GM21367 (cell line): ENCODE measurements at regions not wholly inside any gene's neighbourhood (a gene's known extent, or its start where the extent isn't known, plus 50 kb on each side); places are given as distances from the start of the nearest gene placed in this dataset.
A peak's percentile ranks its signal among the peaks of the same experiment; 100 is the strongest.
"Not testable (repeated sequence)": the region's sequence is repeated elsewhere in the genome, so short reads cannot be mapped to it uniquely, and the experiment has no call there.

ENCODE experiments used
- ATAC-seq: cut with Tn5 transposase; IDR thresholded peaks from one replicate; pipeline ENCODE4 v1.9.1; 2021; ENCODE audit not compliant: unreplicated experiment

GRCh38 chr1:99062192-99062591 is 57.5 kb upstream of the PLPPR5 start:
- ATAC-seq = no peak

DNA sequence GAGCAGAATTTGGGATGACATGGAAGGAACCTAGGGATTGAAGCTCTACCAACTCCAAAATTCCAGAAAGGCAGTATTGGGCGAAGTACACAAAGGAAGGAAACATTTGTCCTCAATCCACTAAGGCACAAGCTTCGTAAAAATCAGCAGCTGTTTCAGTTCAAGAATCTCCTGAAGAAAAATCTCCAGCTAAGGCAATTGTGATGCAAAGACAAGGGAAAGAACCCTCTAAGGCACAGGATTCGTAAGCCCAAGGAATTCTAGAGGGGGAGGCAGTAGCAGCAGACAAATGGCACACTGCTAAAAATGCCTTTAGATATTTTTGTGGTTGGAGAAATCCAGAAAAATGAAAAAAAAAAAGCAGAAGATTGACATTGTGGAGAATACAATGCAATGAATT is 64.5 kb upstream of the PLPPR5 start:
- ATAC-seq = no peak

DNA sequence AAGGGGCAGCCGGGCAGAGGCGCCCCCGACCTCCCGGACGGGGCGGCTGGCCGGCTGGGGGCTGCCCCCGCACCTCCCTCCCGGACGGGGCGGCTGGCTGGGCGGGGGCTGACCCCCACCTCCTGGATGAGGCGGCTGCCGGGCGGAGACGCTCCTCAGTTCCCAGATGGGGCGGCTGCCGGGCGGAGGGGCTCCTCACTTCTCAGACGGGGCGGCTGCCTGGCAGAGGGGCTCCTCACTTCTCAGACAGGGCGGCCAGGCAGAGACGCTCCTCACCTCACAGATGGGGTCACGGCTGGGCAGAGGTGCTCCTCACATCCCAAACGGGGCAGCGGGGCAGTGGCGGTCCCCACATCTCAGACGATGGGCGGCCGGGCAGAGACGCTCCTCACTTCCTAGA is 73.9 kb upstream of the PLPPR5 start:
- ATAC-seq = not testable (repeated sequence)

DNA sequence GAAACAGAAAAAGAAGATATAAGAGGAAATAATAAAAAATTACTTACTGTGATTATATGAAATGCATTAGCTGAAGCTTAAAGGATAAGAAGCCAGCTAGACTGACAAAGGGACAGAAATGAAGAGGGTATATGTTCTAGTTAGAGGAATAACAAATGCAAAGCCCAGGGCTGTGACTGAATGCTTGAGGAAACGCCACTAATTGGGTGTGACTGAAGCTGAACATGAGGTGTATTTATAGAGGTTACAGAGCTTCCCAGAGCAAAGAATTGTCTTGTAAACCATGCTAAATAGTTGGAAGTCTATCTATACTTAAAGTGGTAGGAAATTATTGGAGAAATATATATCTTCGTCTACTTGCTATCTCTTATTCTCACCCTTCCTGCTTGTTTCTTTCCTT is 77.7 kb upstream of the PLPPR5 start:
- no peak for ATAC-seq

- ATAC-seq = no peak
Measured at GRCh38 chr1:99083338-99083737, 78.7 kb upstream of the PLPPR5 start.

GRCh38 chr1:99084562-99084961 is 79.9 kb upstream of the PLPPR5 start:
- peak; percentile 63 for ATAC-seq

- no peak for ATAC-seq
Measured at GRCh38 chr1:99086057-99086456, 81.4 kb upstream of the PLPPR5 start.

GRCh38 chr1:99098589-99098988 is 93.9 kb upstream of the PLPPR5 start:
- no peak for ATAC-seq

- ATAC-seq = no peak
Measured at GRCh38 chr1:99106274-99106673, 101.6 kb upstream of the PLPPR5 start.

DNA sequence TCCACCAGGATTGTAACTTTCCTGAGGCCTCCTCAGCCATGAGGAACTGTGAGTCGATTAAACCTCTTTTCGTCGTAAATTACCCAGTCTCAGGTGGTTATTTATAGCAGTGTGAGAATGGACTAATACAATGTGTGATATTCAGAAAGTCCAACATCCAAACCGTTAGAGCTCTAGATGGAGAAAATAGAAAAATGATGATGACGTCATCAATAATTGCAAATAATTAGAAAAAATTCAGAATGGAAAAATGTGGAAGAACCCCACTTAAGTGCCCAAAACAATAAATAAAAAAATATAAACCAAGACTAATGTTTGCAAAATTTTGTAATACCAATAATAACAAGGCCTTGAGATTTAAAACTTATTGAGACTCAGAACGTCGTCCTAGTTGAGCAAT is 103.0 kb upstream of the PLPPR5 start:
- ATAC-seq = no peak

DNA sequence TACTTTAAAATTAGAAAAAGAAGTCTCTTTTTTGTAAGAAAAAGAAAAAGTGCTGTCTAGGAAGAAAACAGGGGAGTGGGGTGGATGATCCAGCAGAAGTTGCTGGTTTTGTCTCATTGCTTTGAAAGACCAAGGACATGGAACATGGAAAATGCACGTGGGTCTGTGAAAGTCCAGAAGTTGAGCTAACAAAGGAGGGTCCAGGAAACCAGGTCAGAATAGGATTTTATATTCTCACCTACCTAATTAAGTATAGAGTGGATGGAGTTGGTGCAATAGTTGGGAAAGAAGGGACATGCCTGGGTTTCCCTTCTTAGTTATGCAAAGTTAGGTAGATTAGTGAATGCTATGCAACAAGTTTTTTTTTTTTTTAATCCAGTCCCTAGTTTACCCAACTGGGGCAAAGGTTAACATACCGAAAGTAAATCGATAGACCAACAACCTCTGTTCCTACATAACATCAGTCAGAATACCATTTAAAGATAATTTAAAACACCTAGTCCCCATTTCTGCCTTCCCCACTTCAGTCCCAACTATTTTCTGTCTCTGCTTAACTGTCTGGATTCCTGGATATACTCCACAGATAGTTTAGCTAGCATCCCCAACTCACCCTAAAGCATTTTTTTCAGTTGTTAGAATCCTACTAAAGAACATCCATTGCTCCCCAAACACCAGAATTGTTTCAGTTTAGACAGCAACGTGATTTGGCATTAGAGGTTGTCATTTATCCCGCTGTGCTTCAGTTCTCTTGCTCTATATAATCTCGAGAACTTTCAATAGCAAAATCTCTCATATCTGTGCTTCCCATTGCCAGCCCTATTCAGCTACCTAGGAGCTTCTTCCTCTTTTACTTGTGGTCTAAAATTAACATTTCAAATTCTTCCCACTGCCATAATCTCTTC is 105.7 kb upstream of the PLPPR5 start:
- ATAC-seq = no peak

DNA sequence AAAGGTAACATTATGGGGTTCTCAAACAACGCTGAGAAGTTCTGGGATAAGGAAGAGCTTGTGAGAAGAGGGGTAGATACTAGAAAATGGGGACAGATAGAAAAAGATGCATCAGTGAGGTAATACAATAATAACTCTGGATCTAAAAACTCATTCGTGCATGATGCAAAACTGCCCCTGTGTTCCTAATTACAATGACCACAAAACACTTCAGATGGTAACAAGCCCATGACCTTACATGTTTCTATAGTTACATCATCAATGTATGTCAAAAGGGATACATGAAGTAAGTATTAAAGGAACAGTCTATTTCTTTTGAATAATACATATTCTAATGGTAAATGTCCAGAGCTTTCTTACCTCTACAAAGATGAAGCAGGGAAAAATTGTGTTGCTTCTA is 110.6 kb upstream of the PLPPR5 start:
- no peak for ATAC-seq

DNA sequence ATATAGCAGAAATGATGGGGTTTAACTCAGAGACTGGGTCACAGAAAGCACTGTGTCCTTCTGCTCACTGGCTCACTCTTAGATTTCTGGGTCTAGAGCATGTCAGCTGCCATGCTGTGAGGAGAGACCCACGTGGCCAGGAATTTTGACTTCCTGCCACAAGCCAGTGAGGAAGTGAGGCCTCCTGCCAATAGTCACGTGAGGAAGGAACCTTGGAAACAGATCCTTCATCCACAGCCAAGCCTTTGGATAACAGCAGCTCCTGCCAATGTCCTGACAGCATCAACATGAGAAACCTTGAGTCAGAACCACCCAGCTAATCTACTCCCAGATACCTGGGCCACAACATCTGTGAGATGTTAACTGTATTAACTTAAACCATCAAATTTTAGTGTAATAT is 114.5 kb upstream of the PLPPR5 start:
- ATAC-seq = no peak

DNA sequence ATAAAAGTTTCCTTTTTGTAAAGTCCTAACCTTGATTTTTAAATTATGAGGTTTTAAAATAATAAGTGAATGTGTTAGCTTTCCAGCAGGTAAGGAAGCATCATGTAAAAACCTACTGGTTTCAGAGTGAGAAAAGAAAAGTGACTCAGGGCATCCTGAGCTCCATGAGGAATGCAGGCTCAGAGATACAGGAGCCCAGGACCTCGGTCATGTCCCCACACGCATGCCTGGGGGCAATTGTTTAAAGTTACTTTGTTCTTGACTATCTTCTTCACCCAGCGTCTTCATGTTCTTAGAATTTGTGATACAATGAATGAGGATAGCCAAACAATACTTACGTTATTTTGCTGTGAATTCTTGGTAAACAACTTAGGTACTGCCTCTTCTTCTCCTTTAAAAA is 117.4 kb upstream of the PLPPR5 start:
- no peak for ATAC-seq

GRCh38 chr1:99123936-99124335 is 119.3 kb upstream of the PLPPR5 start:
- ATAC-seq = no peak

GRCh38 chr1:99131546-99131945 is 126.9 kb upstream of the PLPPR5 start:
- ATAC-seq = no peak

GRCh38 chr1:99133756-99134500 is 129.3 kb upstream of the PLPPR5 start:
- ATAC-seq = no peak

GRCh38 chr1:99137554-99138206 is 126.6 kb upstream of the PLPPR4 start:
- no peak for ATAC-seq

DNA sequence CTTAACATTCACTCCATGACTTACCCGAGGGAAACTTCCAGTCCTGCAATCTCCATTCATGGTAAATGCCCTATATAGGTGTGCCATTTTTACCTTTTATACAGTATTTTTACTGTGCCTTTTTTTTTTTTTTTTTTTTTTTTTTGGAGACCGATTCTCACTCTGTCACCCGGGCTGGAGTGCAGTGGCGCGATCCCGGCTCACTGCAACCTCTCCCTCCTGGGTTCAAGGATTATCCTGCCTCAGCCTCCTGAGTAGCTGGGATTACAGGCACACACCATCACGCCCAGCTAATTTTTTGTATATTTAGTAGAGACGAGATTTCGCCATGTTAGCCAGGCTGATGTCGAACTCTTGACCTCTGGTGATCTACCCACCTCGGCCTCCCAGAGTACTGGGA is 124.4 kb upstream of the PLPPR4 start:
- ATAC-seq = no peak

DNA sequence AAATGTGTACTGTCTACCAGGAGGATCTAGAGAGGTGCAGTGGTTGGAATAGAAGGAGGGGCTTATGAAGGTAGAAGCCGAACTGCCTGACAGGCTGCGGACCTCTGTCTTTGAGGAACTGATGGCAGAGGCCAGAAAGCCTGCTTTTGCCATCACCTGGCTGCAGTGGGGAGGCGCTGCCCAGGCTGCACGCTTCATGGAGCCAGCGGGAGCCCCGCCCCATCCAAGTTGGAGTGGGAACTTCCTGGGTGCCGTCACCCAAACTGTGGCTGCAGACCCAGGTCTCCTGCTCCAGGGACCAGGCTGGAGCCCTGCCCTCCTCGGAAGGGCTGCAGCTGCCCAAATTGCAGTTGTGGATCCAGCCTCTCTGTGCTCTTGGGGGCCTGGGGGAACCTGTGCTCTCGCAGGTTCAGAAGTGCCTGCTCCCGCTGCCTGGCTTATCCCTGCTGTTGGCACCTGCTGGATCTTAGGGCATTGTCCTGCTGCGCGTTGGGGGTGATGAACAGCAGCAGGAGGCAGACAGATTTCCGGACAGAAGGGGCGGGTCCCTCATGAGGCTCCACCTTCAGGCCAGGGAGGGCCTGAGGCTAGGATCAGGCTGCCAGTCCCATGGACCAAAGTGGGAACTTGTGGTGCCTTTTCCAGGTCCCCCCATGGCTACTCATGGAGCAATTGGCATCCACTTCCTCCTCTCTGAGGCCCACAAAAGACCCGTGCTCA is 118.0 kb upstream of the PLPPR4 start:
- no peak for ATAC-seq

GRCh38 chr1:99149952-99150351 is 114.3 kb upstream of the PLPPR4 start:
- ATAC-seq = no peak
